BJ (cell line): ENCODE measurements at regions not wholly inside any gene's neighbourhood (a gene's known extent, or its start where the extent isn't known, plus 50 kb on each side); places are given as distances from the start of the nearest gene placed in this dataset.

Source experiments
- CTCF ChIA-PET: fragments of 350-600 bp; formaldehyde crosslinking; extraction: SDS; loops from one replicate; lab custom pipeline; 2021; ENCODE audit warnings: antibody characterized with exemption, inconsistent platforms; lab: Yijun Ruan, JAX
- POLR2A ChIA-PET: fragments of 300-600 bp; sonication (Branson Sonifier 250); formaldehyde crosslinking; extraction: SDS; loops from one replicate; lab custom pipeline; 2021; ENCODE audit warnings: antibody characterized with exemption; lab: Charles Lee
- DNase-seq: peaks from one replicate; pipeline ENCODE4 v3.0.0-alpha.2; 2011; ENCODE audit warnings: low read depth
- H3K27me3 ChIP-seq: 2 replicates; pipeline ENCODE4 v1.6.0; 2011; ENCODE audit warnings: low read length; ENCODE audit not compliant: control insufficient read depth, insufficient read depth
- H3K36me3 ChIP-seq: 2 replicates; pipeline ENCODE4 v1.5.1; 2011; ENCODE audit warnings: low read length; ENCODE audit not compliant: control insufficient read depth, insufficient read depth
- H3K4me3 ChIP-seq: 2 replicates; pipeline ENCODE4 v1.5.1; 2011; ENCODE audit warnings: low read depth, mild to moderate bottlenecking, control low read depth, low read length
- CTCF ChIP-seq: IDR thresholded peaks from 2 replicates; pipeline ENCODE4 v1.5.1; 2011; ENCODE audit warnings: low read depth, mild to moderate bottlenecking, control low read depth, inconsistent platforms, low read length, moderate library complexity; ENCODE audit not compliant: insufficient read depth

GRCh38 chr4:108395786-108396185, 224.6 kb upstream of the RPL34 start:
- Histone ChIP-seq H3K36me3 (no peaks in the 10 kb centered on the region), H3K27me3 (peaks cover 3% of the 10 kb centered on the region), H3K4me3 (no peak overlapping the region)
- CTCF ChIA-PET = no interaction called here
- POLR2A ChIA-PET = no interaction called here
- TF ChIP-seq CTCF = no peak
- DNase-seq = no peak

- Histone ChIP-seq H3K36me3 (no peaks in the 10 kb centered on the region), H3K27me3 (peaks cover 2% of the 10 kb centered on the region; the same call in 1 of the 2 replicates), H3K4me3 (no peak overlapping the region)
- DNase-seq = no peak
- CTCF ChIA-PET = interaction anchor here (1.8 kb wide), 1 partner anchor 99 kb away, joined by 3 read pairs; no protein-coding TSS in a partner anchor
- POLR2A ChIA-PET = no interaction called here
- TF ChIP-seq CTCF = no peak
Observed at GRCh38 chr4:108393890-108394472, 225.2 kb upstream of the LEF1 start.

- no peak for DNase-seq
- Histone ChIP-seq H3K36me3 (no peaks in the 10 kb centered on the region), H3K27me3 (peaks cover 2% of the 10 kb centered on the region; the same call in 1 of the 2 replicates), H3K4me3 (no peak overlapping the region)
- TF ChIP-seq CTCF = no peak
- ChIA-PET CTCF (interaction anchor here (0.5 kb wide), 1 partner anchor 10 kb away, joined by 3 read pairs; no protein-coding TSS in a partner anchor), POLR2A (no interaction called here)
Observed at GRCh38 chr4:108391701-108392455, 223.1 kb upstream of the LEF1 start.

GRCh38 chr4:108385076-108385475, 216.3 kb upstream of the LEF1 start:
- Histone ChIP-seq H3K36me3 (no peaks in the 10 kb centered on the region), H3K4me3 (no peak overlapping the region), H3K27me3 (no peaks in the 10 kb centered on the region)
- ChIA-PET CTCF (interaction anchor here (0.8 to 1.0 kb wide), 2 partner anchors 366 to 369 kb away, joined by 3 to 4 read pairs; no protein-coding TSS in a partner anchor), POLR2A (no interaction called here)
- TF ChIP-seq CTCF = no peak
- no peak for DNase-seq

GRCh38 chr4:108384544-108384943, 215.8 kb upstream of the LEF1 start:
- ChIA-PET CTCF (interaction anchor here (1.0 kb wide), 1 partner anchor 369 kb away, joined by 4 read pairs; no protein-coding TSS in a partner anchor), POLR2A (no interaction called here)
- no peak overlapping the region for H3K4me3 ChIP-seq
- H3K27me3 ChIP-seq = no peaks in the 10 kb centered on the region
- no peak for TF ChIP-seq CTCF
- no peak for DNase-seq
- H3K36me3 ChIP-seq = no peaks in the 10 kb centered on the region
